NCI-H446 (cell line): ENCODE measurements at regions not wholly inside any gene's neighbourhood (a gene's known extent, or its start where the extent isn't known, plus 50 kb on each side); places are given as distances from the start of the nearest gene placed in this dataset.

Experiments
- DNase-seq, 2 experiments: peaks; one replicate each; lab custom pipeline; 2025; lab: John Stamatoyannopoulos, UW

- DNase-seq: no peak
Measured at GRCh38 chr1:240036526-240036925, 55.2 kb upstream of the FMN2 start.
